ENCODE measurements at regions not wholly inside any gene's neighbourhood (a gene's known extent, or its start where the extent isn't known, plus 50 kb on each side); places are given as distances from the start of the nearest gene placed in this dataset.

GRCh38 chr9:118088090-118088489, 383.9 kb downstream of the TLR4 start:
- DNase-seq = no peak

GRCh38 chr9:118091226-118091625, 387.0 kb downstream of the TLR4 start:
- no peak for DNase-seq

- no peak for DNase-seq
Observed at GRCh38 chr9:118091711-118092500, 387.7 kb downstream of the TLR4 start.

GRCh38 chr9:118094387-118094786, 390.2 kb downstream of the TLR4 start:
- DNase-seq = no peak

- DNase-seq = no peak
Observed at GRCh38 chr9:118100529-118101419, 396.6 kb downstream of the TLR4 start.

- no peak for DNase-seq
Observed at GRCh38 chr9:118104363-118104762, 400.2 kb downstream of the TLR4 start.

- no peak for DNase-seq
Observed at GRCh38 chr9:118108971-118109370, 404.8 kb downstream of the TLR4 start.

- no peak for DNase-seq
Observed at GRCh38 chr9:118109542-118109941, 405.3 kb downstream of the TLR4 start.

- no peak for DNase-seq
Observed at GRCh38 chr9:118121361-118121760, 417.2 kb downstream of the TLR4 start.

GRCh38 chr9:118128313-118128712, 424.1 kb downstream of the TLR4 start:
- no peak for DNase-seq

- DNase-seq = no peak
Observed at GRCh38 chr9:118129541-118129940, 425.3 kb downstream of the TLR4 start.

GRCh38 chr9:118148990-118149389, 444.8 kb downstream of the TLR4 start:
- DNase-seq = no peak

- DNase-seq = no peak
Observed at GRCh38 chr9:118156846-118157245, 452.6 kb downstream of the TLR4 start.

GRCh38 chr9:118162716-118163115, 458.5 kb downstream of the TLR4 start:
- no peak for DNase-seq

- no peak for DNase-seq
Observed at GRCh38 chr9:118163751-118164150, 459.5 kb downstream of the TLR4 start.

GRCh38 chr9:118165451-118165850, 461.2 kb downstream of the TLR4 start:
- DNase-seq = no peak

GRCh38 chr9:118170032-118170955, 466.1 kb downstream of the TLR4 start:
- DNase-seq = peak; percentile 82 to 88

- no peak for DNase-seq
Observed at GRCh38 chr9:118177241-118177640, 473.0 kb downstream of the TLR4 start.

GRCh38 chr9:118183576-118183975, 479.4 kb downstream of the TLR4 start:
- no peak for DNase-seq

GRCh38 chr9:118187408-118187807, 483.2 kb downstream of the TLR4 start:
- no peak for DNase-seq

GRCh38 chr9:118189615-118190014, 485.4 kb downstream of the TLR4 start:
- no peak for DNase-seq

- no peak for DNase-seq
Observed at GRCh38 chr9:118192807-118193206, 488.6 kb downstream of the TLR4 start.

GRCh38 chr9:118209343-118209742, 505.1 kb downstream of the TLR4 start:
- peak; percentile 66 to 92 for DNase-seq

All from NCI-H2081 (cell line).